HepG2 (cell line): ENCODE measurements at regions not wholly inside any gene's neighbourhood (a gene's known extent, or its start where the extent isn't known, plus 50 kb on each side); places are given as distances from the start of the nearest gene placed in this dataset.

Source experiments
- CEBPB ChIP-seq: IDR thresholded peaks from 2 replicates; pipeline ENCODE4 v1.6.1; 2011; ENCODE audit warnings: low read depth, low read length, improper control_type of control experiment, borderline replicate concordance
- DPF2 ChIP-seq: sonication (generic); formaldehyde crosslinking; IDR thresholded peaks from 2 replicates; pipeline ENCODE4 v1.4.0; 2020; ENCODE audit warnings: mild to moderate bottlenecking, low read depth, missing genetic modification reagents, borderline replicate concordance
- EP300 ChIP-seq, 3 experiments: sonication (generic) in 1 of 3; formaldehyde crosslinking in 1 of 3; IDR thresholded peaks; 2 replicates each; pipeline versions ENCODE4 v1.5.1 to v1.6.1; 2011 to 2020; ENCODE audit warnings: low read depth in 2 of 3, low read length in 2 of 3, borderline replicate concordance in 1 of 3, improper control_type of control experiment in 1 of 3, mild to moderate bottlenecking in 1 of 3, missing genetic modification reagents in 1 of 3, moderate library complexity in 1 of 3
- FOXK2 ChIP-seq: fragments of 450-650 bp; IDR thresholded peaks from 2 replicates; pipeline ENCODE4 v1.6.1; 2016
- IRF2 ChIP-seq: IDR thresholded peaks from 2 replicates; pipeline ENCODE4 v1.6.1; 2018; ENCODE audit warnings: missing genetic modification reagents, missing compliant biosample characterization
- KAT8 ChIP-seq: IDR thresholded peaks from 2 replicates; pipeline ENCODE4 v1.6.1; 2016; ENCODE audit warnings: missing genetic modification reagents, missing compliant biosample characterization
- NFYC ChIP-seq: IDR thresholded peaks from 2 replicates; pipeline ENCODE4 v1.6.1; 2016; ENCODE audit warnings: missing genetic modification reagents, missing compliant biosample characterization
- ZBTB20 ChIP-seq: sonication (generic); formaldehyde crosslinking; IDR thresholded peaks from 2 replicates; pipeline ENCODE4 v1.8.1; 2023; ENCODE audit warnings: missing genetic modification reagents, low read depth, mild to moderate bottlenecking, borderline replicate concordance
- ZNF124 ChIP-seq: sonication (generic); formaldehyde crosslinking; IDR thresholded peaks from 2 replicates; pipeline ENCODE4 v1.4.0; 2020; ENCODE audit warnings: missing genetic modification reagents
- ZNF383 ChIP-seq: sonication (generic); formaldehyde crosslinking; IDR thresholded peaks from 2 replicates; pipeline ENCODE4 v1.4.0; 2020; ENCODE audit warnings: missing genetic modification reagents, mild to moderate bottlenecking, borderline replicate concordance
- ZNF605 ChIP-seq: sonication (generic); formaldehyde crosslinking; IDR thresholded peaks from 2 replicates; pipeline ENCODE4 v1.8.0; 2022; ENCODE audit warnings: mild to moderate bottlenecking, missing genetic modification reagents
- ZNF646 ChIP-seq: sonication (generic); formaldehyde crosslinking; IDR thresholded peaks from 2 replicates; pipeline ENCODE4 v1.9.0; 2021; ENCODE audit warnings: mild to moderate bottlenecking, missing genetic modification reagents
- TF ChIP-seq, protein P1 (sequence below): sonication (generic); formaldehyde crosslinking; IDR thresholded peaks from 2 replicates; pipeline ENCODE4 v1.5.0; 2020; ENCODE audit warnings: missing genetic modification reagents, mild to moderate bottlenecking, borderline replicate concordance
- TF ChIP-seq, protein P2 (sequence below): sonication (generic); formaldehyde crosslinking; IDR thresholded peaks from 2 replicates; pipeline ENCODE4 v1.5.0; 2020; ENCODE audit warnings: mild to moderate bottlenecking, missing genetic modification reagents, moderate library complexity

DNA sequence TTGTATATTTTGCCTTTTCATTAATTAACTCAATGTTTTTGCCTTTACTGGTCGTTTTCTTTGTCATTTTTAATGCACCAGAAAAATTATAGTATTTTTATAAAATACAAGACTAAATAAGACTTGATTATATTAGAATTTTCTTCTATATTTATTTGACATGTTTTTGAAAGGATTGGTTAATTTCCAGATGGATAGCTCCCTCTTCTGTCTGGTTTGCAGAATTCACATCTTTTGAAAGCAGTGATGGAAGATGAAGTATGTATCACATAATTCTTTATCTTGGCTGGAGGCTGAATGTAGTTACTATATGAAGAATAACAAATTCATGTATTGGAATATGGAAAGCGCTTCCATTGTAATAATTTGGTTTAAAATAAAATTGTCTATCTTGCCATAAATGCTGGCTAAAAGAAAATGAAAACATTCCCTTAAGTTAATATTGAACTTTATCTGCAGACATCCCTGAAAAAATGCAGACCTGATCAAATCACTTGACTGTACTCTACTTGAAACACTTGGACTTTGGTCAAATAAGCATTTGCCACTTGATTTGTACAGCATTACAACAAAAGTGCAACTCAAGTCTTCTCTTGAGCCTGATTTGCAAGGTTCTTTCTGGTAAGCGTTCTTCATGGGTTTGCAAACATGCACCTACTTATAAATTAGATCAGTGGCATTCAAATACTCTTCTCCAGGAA, 86.3 kb upstream of the EFEMP1 start:
- TF ChIP-seq, protein P1, sequence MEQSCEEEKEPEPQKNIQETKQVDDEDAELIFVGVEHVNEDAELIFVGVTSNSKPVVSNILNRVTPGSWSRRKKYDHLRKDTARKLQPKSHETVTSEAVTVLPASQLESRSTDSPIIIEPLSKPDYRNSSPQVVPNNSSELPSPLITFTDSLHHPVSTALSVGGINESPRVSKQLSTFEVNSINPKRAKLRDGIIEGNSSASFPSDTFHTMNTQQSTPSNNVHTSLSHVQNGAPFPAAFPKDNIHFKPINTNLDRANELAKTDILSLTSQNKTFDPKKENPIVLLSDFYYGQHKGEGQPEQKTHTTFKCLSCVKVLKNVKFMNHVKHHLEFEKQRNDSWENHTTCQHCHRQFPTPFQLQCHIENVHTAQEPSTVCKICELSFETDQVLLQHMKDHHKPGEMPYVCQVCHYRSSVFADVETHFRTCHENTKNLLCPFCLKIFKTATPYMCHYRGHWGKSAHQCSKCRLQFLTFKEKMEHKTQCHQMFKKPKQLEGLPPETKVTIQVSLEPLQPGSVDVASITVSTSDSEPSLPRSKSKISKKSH (CRISPR knock-in tag): no peak
- TF ChIP-seq FOXK2: no peak
- no peak for TF ChIP-seq ZNF605
- TF ChIP-seq ZNF124: no peak
- no peak for TF ChIP-seq CEBPB
- no peak for TF ChIP-seq EP300 (IDR thresholded peaks at IDR 0.05; ENCODE audit: low read depth in 2 of 2, low read length in 2 of 2)
- TF ChIP-seq EP300 (CRISPR knock-in tag; IDR thresholded peaks at IDR 0.05; ENCODE audit: borderline replicate concordance): no peak
- TF ChIP-seq, protein P2, sequence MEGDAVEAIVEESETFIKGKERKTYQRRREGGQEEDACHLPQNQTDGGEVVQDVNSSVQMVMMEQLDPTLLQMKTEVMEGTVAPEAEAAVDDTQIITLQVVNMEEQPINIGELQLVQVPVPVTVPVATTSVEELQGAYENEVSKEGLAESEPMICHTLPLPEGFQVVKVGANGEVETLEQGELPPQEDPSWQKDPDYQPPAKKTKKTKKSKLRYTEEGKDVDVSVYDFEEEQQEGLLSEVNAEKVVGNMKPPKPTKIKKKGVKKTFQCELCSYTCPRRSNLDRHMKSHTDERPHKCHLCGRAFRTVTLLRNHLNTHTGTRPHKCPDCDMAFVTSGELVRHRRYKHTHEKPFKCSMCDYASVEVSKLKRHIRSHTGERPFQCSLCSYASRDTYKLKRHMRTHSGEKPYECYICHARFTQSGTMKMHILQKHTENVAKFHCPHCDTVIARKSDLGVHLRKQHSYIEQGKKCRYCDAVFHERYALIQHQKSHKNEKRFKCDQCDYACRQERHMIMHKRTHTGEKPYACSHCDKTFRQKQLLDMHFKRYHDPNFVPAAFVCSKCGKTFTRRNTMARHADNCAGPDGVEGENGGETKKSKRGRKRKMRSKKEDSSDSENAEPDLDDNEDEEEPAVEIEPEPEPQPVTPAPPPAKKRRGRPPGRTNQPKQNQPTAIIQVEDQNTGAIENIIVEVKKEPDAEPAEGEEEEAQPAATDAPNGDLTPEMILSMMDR (CRISPR knock-in tag): peak; percentile 63
- no peak for TF ChIP-seq ZNF383 (CRISPR knock-in tag)
- no peak for TF ChIP-seq DPF2
- no peak for TF ChIP-seq NFYC (CRISPR knock-in tag)
- TF ChIP-seq ZBTB20 (CRISPR knock-in tag): no peak
- no peak for TF ChIP-seq ZNF646
- no peak for TF ChIP-seq IRF2 (CRISPR knock-in tag)
- TF ChIP-seq KAT8 (CRISPR knock-in tag): no peak
